Ishikawa (cell line): ENCODE measurements at regions not wholly inside any gene's neighbourhood (a gene's known extent, or its start where the extent isn't known, plus 50 kb on each side); places are given as distances from the start of the nearest gene placed in this dataset.

Source experiments
- EGR1 ChIP-seq: IDR thresholded peaks from 2 replicates; pipeline ENCODE4 v1.6.1; 2012
- EP300 ChIP-seq: IDR thresholded peaks from 2 replicates; pipeline ENCODE4 v1.6.1; 2012; ENCODE audit warnings: borderline replicate concordance
- NFIC ChIP-seq: IDR thresholded peaks from 2 replicates; pipeline ENCODE4 v1.6.1; 2012
- RAD21 ChIP-seq: IDR thresholded peaks from 2 replicates; pipeline ENCODE4 v1.6.1; 2012; ENCODE audit warnings: low read depth
- TAF1 ChIP-seq: IDR thresholded peaks from 2 replicates; pipeline ENCODE4 v1.6.1; 2012; ENCODE audit warnings: low read depth, mild to moderate bottlenecking
- TEAD4 ChIP-seq: IDR thresholded peaks from 2 replicates; pipeline ENCODE4 v1.6.1; 2012
- TF ChIP-seq, protein P1 (sequence below): IDR thresholded peaks from 2 replicates; pipeline ENCODE4 v1.6.1; 2012; ENCODE audit warnings: low read depth, mild to moderate bottlenecking

DNA sequence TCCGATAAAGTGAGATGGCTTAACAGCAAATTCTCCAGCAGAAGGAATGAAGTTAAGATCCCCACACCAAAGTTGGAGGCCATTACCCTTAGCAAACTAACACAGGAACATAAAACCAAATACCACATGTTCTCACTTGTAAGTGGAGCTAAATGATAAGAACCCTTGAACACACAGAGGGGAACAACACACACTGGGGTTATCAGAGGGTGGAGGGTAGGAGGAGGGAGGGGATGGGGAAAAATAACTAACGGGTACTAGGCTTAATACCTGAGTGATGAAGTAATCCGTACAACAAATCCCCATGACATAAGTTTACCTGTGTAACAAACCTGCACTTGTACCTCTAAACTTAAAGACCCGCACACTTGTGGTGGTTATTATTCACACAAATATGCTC is 240.4 kb upstream of the NAV3 start:
- no peak for TF ChIP-seq EGR1
- TF ChIP-seq TEAD4: no peak
- TF ChIP-seq RAD21: no peak
- TF ChIP-seq EP300: no peak
- TF ChIP-seq, protein P1, sequence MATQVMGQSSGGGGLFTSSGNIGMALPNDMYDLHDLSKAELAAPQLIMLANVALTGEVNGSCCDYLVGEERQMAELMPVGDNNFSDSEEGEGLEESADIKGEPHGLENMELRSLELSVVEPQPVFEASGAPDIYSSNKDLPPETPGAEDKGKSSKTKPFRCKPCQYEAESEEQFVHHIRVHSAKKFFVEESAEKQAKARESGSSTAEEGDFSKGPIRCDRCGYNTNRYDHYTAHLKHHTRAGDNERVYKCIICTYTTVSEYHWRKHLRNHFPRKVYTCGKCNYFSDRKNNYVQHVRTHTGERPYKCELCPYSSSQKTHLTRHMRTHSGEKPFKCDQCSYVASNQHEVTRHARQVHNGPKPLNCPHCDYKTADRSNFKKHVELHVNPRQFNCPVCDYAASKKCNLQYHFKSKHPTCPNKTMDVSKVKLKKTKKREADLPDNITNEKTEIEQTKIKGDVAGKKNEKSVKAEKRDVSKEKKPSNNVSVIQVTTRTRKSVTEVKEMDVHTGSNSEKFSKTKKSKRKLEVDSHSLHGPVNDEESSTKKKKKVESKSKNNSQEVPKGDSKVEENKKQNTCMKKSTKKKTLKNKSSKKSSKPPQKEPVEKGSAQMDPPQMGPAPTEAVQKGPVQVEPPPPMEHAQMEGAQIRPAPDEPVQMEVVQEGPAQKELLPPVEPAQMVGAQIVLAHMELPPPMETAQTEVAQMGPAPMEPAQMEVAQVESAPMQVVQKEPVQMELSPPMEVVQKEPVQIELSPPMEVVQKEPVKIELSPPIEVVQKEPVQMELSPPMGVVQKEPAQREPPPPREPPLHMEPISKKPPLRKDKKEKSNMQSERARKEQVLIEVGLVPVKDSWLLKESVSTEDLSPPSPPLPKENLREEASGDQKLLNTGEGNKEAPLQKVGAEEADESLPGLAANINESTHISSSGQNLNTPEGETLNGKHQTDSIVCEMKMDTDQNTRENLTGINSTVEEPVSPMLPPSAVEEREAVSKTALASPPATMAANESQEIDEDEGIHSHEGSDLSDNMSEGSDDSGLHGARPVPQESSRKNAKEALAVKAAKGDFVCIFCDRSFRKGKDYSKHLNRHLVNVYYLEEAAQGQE: no peak
- no peak for TF ChIP-seq NFIC
- no peak for TF ChIP-seq TAF1
